Stimulated activated CD4-positive, alpha-beta T cell treated with anti-CD3 and anti-CD28 coated beads, Interleukin-2, amount 100 ng/mL, for 4 hours (primary cell): ENCODE measurements at regions not wholly inside any gene's neighbourhood (a gene's known extent, or its start where the extent isn't known, plus 50 kb on each side); places are given as distances from the start of the nearest gene placed in this dataset.

ENCODE experiments used
- DNase-seq: peaks from one replicate; pipeline ENCODE4 v3.0.0-alpha.2; 2020; ENCODE audit warnings: low read depth

GRCh38 chr1:194159941-194160340 lies 973.5 kb upstream of the B3GALT2 start:
- DNase-seq, result no peak

- DNase-seq, result no peak
Measured at GRCh38 chr1:194155962-194156361, 969.5 kb upstream of the B3GALT2 start.

- DNase-seq, result no peak
Measured at GRCh38 chr1:194151056-194151455, 964.6 kb upstream of the B3GALT2 start.

- no peak for DNase-seq
Measured at GRCh38 chr1:194150242-194150641, 963.8 kb upstream of the B3GALT2 start.

GRCh38 chr1:194133152-194133551 lies 946.7 kb upstream of the B3GALT2 start:
- no peak for DNase-seq

- no peak for DNase-seq
Measured at GRCh38 chr1:194118086-194118485, 931.7 kb upstream of the B3GALT2 start.

GRCh38 chr1:194117582-194117981 lies 931.2 kb upstream of the B3GALT2 start:
- no peak for DNase-seq

GRCh38 chr1:194114288-194114687 lies 927.9 kb upstream of the B3GALT2 start:
- no peak for DNase-seq

GRCh38 chr1:194105381-194105780 lies 919.0 kb upstream of the B3GALT2 start:
- no peak for DNase-seq

GRCh38 chr1:194104247-194104844 lies 917.9 kb upstream of the B3GALT2 start:
- DNase-seq, result no peak

GRCh38 chr1:194103516-194104246 lies 917.3 kb upstream of the B3GALT2 start:
- no peak for DNase-seq

GRCh38 chr1:194103101-194103500 lies 916.7 kb upstream of the B3GALT2 start:
- no peak for DNase-seq

GRCh38 chr1:194102607-194103006 lies 916.2 kb upstream of the B3GALT2 start:
- DNase-seq, result no peak

- no peak for DNase-seq
Measured at GRCh38 chr1:194084755-194085154, 898.3 kb upstream of the B3GALT2 start.

- DNase-seq, result no peak
Measured at GRCh38 chr1:194081444-194081843, 895.0 kb upstream of the B3GALT2 start.

GRCh38 chr1:194080826-194081225 lies 894.4 kb upstream of the B3GALT2 start:
- DNase-seq, result no peak

- no peak for DNase-seq
Measured at GRCh38 chr1:194078765-194079164, 892.4 kb upstream of the B3GALT2 start.

- no peak for DNase-seq
Measured at GRCh38 chr1:194076646-194077045, 890.2 kb upstream of the B3GALT2 start.

- DNase-seq, result no peak
Measured at GRCh38 chr1:194073833-194074232, 887.4 kb upstream of the B3GALT2 start.

GRCh38 chr1:194071205-194071604 lies 884.8 kb upstream of the B3GALT2 start:
- DNase-seq, result no peak

GRCh38 chr1:194069831-194070218 lies 883.4 kb upstream of the B3GALT2 start:
- DNase-seq, result no peak

- no peak for DNase-seq
Measured at GRCh38 chr1:194069168-194069830, 882.9 kb upstream of the B3GALT2 start.

GRCh38 chr1:194068446-194069167 lies 882.2 kb upstream of the B3GALT2 start:
- DNase-seq, result no peak
